HCT116 (cell line): ENCODE measurements at regions not wholly inside any gene's neighbourhood (a gene's known extent, or its start where the extent isn't known, plus 50 kb on each side); places are given as distances from the start of the nearest gene placed in this dataset.
"Not testable (repeated sequence)": the region's sequence is repeated elsewhere in the genome, so short reads cannot be mapped to it uniquely, and the experiment has no call there.

Experiments
- ATAC-seq: fragments of 200-7000 bp; cut with Tn5 transposase; 2 replicates; pipeline ENCODE4 v1.9.1; 2020; ENCODE audit warnings: mild to moderate bottlenecking, moderate library complexity
- BruUV-seq: library from RNA; stranded (reverse); fragments of 400-500 nt; replicated peaks from 2 replicates; lab custom pipeline; 2021; lab: Mats Ljungman, UMichigan
- CTCF ChIA-PET: fragments of 300-600 bp; sonication (Branson Sonifier 250); formaldehyde crosslinking; loops from one replicate; lab custom pipeline; 2021; ENCODE audit warnings: antibody characterized with exemption; lab: Charles Lee
- POLR2A ChIA-PET: fragments of 300-600, 350-600 bp; sonication (Branson Sonifier 250); formaldehyde crosslinking; loops from one replicate; lab custom pipeline; 2021; ENCODE audit warnings: antibody characterized with exemption; lab: Charles Lee
- RAD21 ChIA-PET, 2 experiments: fragments of 300-600 bp; sonication (Branson Sonifier 250); formaldehyde crosslinking; loops; one replicate each; lab custom pipeline; 2023; ENCODE audit warnings: low total read pairs in 2 of 2; ENCODE audit not compliant: uncharacterized antibody in 2 of 2, unreplicated experiment in 2 of 2, low non-redundant PET in 1 of 2; lab: Charles Lee
- DNase-seq: peaks from one replicate; pipeline ENCODE4 v3.0.0-alpha.2; 2010; ENCODE audit warnings: low read depth, low spot score
- H2AFZ ChIP-seq: fragments of 200-600 bp; shearing (Covaris generic), sonication (generic); 2 replicates; pipeline ENCODE4 v1.6.1; 2017; ENCODE audit warnings: low read depth, mixed run types, mixed read lengths, antibody characterized with exemption, low read length; ENCODE audit not compliant: poor library complexity, severe bottlenecking
- H3K27ac ChIP-seq: 2 replicates; pipeline ENCODE4 v1.5.1; 2012; ENCODE audit warnings: low read depth, low read length
- H3K27me3 ChIP-seq: fragments of 200-600 bp; sonication (generic); 2 replicates; pipeline ENCODE4 v1.6.1; 2016; ENCODE audit warnings: mixed run types, low read length, mixed read lengths; ENCODE audit not compliant: insufficient read depth
- H3K36me3 ChIP-seq, 2 experiments: fragments of 200-500 bp in 1 of 2; fragments of 200-600 bp in 1 of 2; sonication (Bioruptor generic) in 1 of 2; sonication (generic) in 1 of 2; 2 replicates each; pipeline versions ENCODE4 v1.5.1 to v1.6.1; 2014 to 2016; ENCODE audit warnings: low read length in 2 of 2, inconsistent platforms in 1 of 2, mixed read lengths in 1 of 2, mixed run types in 1 of 2; ENCODE audit not compliant: insufficient read depth in 2 of 2, control insufficient read depth in 1 of 2
- H3K4me1 ChIP-seq, 2 experiments: fragments of 200-600 bp in 1 of 2; sonication (generic) in 1 of 2; 2 replicates each; pipeline versions ENCODE4 v1.5.1 to v1.6.1; 2012 to 2017; ENCODE audit warnings: low read length in 2 of 2, inconsistent platforms in 1 of 2, mild to moderate bottlenecking in 1 of 2, mixed read lengths in 1 of 2, mixed run types in 1 of 2, moderate library complexity in 1 of 2; ENCODE audit not compliant: insufficient read depth in 2 of 2, control insufficient read depth in 1 of 2
- H3K4me2 ChIP-seq: fragments of 200-600 bp; sonication (generic); 2 replicates; pipeline ENCODE4 v1.6.1; 2017; ENCODE audit warnings: mixed run types, low read length, mixed read lengths
- H3K4me3 ChIP-seq, 2 experiments: fragments of 200-600 bp in 1 of 2; sonication (generic) in 1 of 2; replicated peaks in 1 of 2; 2 replicates each; pipeline ENCODE4 v1.5.1; 2011 to 2016; ENCODE audit warnings: low read length in 2 of 2, control low read depth in 1 of 2, low read depth in 1 of 2, mild to moderate bottlenecking in 1 of 2, mixed read lengths in 1 of 2, mixed run types in 1 of 2
- H3K79me2 ChIP-seq: fragments of 200-600 bp; sonication (generic); 2 replicates; pipeline ENCODE4 v1.6.1; 2017; ENCODE audit warnings: mild to moderate bottlenecking, mixed run types, low read length, moderate library complexity, mixed read lengths; ENCODE audit not compliant: insufficient read depth
- H3K9ac ChIP-seq: fragments of 200-600 bp; sonication (generic); 2 replicates; pipeline ENCODE4 v1.6.1; 2016; ENCODE audit warnings: low read length, mixed read lengths
- H3K9me2 ChIP-seq: fragments of 200-600 bp; sonication (generic), shearing (Covaris generic); 2 replicates; pipeline ENCODE4 v1.6.1; 2017; ENCODE audit warnings: mixed run types, mild to moderate bottlenecking, moderate library complexity; ENCODE audit not compliant: insufficient read depth
- H3K9me3 ChIP-seq, 2 experiments: fragments of 200-500 bp in 1 of 2; fragments of 200-600 bp in 1 of 2; sonication (Bioruptor generic) in 1 of 2; sonication (generic) in 1 of 2; 2 replicates each; pipeline ENCODE4 v1.6.1; 2014 to 2017; ENCODE audit warnings: low read length in 2 of 2, mixed read lengths in 2 of 2, inconsistent platforms in 1 of 2, low read depth in 1 of 2, mild to moderate bottlenecking in 1 of 2, mixed run types in 1 of 2, moderate library complexity in 1 of 2; ENCODE audit not compliant: control insufficient read depth in 1 of 2, insufficient read depth in 1 of 2
- H4K20me1 ChIP-seq: fragments of 200-600 bp; sonication (generic), shearing (Covaris generic); 2 replicates; pipeline ENCODE4 v1.6.1; 2017; ENCODE audit warnings: mixed run types, mild to moderate bottlenecking, moderate library complexity; ENCODE audit not compliant: insufficient read depth
- CEBPB ChIP-seq: IDR thresholded peaks from 2 replicates; pipeline ENCODE4 v1.6.1; 2012; ENCODE audit warnings: low read depth
- EGR1 ChIP-seq: IDR thresholded peaks from 2 replicates; pipeline ENCODE4 v1.6.1; 2012; ENCODE audit warnings: low read depth
- ELF1 ChIP-seq: IDR thresholded peaks from 2 replicates; pipeline ENCODE4 v1.6.1; 2012; ENCODE audit warnings: low read depth, borderline replicate concordance
- EZH2 ChIP-seq: fragments of 200-600 bp; sonication (generic); IDR thresholded peaks from 2 replicates; pipeline ENCODE4 v1.6.1; 2017; ENCODE audit warnings: antibody characterized with exemption, mixed run types
- FOSL1 ChIP-seq: IDR thresholded peaks from 2 replicates; pipeline ENCODE4 v1.6.1; 2012; ENCODE audit warnings: low read depth
- POLR2A ChIP-seq: IDR thresholded peaks from 2 replicates; pipeline ENCODE4 v1.7.0; 2011; ENCODE audit warnings: borderline replicate concordance; ENCODE audit not compliant: insufficient read depth, insufficient read length; ENCODE audit errors: extremely low read depth
- SRF ChIP-seq: IDR thresholded peaks from 2 replicates; pipeline ENCODE4 v1.6.1; 2012; ENCODE audit warnings: low read depth
- YY1 ChIP-seq: IDR thresholded peaks from 2 replicates; pipeline ENCODE4 v1.6.1; 2011; ENCODE audit warnings: low read length, low read depth, moderate library complexity, mild to moderate bottlenecking; ENCODE audit not compliant: insufficient replicate concordance; ENCODE audit errors: extremely low read depth
- ZNF274 ChIP-seq: fragments of 200-500 bp; sonication (Bioruptor generic); IDR thresholded peaks from 2 replicates; pipeline ENCODE4 v1.6.1; 2014; ENCODE audit warnings: mild to moderate bottlenecking, low read depth, low read length, inconsistent platforms
- intact Hi-C: fragments of 100-400 bp; cut with micrococcal nuclease; formaldehyde crosslinking; loops from 2 replicates; pipeline ENCODE4 v1.10.0; 2022
- TF ChIP-seq, protein P1 (sequence below): IDR thresholded peaks from 2 replicates; pipeline ENCODE4 v1.6.1; 2012; ENCODE audit warnings: low read depth
- TF ChIP-seq, protein P2 (sequence below): IDR thresholded peaks from 2 replicates; pipeline ENCODE4 v1.6.1; 2011; ENCODE audit warnings: mild to moderate bottlenecking, low read length, moderate library complexity; ENCODE audit not compliant: insufficient replicate concordance; ENCODE audit errors: extremely low read depth

DNA sequence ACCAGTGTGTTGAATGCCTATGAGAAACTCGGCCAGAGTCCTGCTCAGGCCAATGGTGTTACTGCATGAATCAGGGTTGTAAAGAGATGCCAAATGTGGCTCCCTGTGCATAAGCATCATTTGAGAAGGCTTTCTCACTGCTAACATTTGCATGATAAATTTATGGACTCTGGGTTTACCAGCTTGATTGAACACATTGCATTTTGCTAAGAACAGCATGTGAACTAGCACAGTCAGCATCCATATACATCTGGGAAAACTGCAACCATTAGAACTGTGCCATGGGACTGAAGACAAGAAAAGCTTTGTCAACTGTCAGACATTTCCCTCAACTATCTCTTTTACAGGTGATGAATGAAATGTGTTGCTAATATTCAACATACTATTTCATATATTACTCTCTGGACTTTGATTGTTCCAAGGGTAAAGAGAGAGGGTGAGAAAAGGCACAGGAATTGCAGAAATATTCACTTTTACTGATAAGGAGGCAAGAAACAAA lies 1427.4 kb upstream of the ADGRL3 start:
- intact Hi-C loops: no loop called here
- Histone ChIP-seq H3K4me2 (no peak overlapping the region), H2AFZ (no peak overlapping the region), H3K9me2 (no peaks in the 10 kb centered on the region), H3K9ac (no peak overlapping the region), H3K36me3 (no peaks in the 10 kb centered on the region), H3K79me2 (no peaks in the 10 kb centered on the region), H4K20me1 (no peaks in the 10 kb centered on the region), H3K27ac (no peak overlapping the region), H3K9me3 (peaks cover 0 to 27% of the 10 kb centered on the region in 2 experiments; a peak in 2 of 4 replicates), H3K4me3 (no peak overlapping the region), H3K27me3 (no peaks in the 10 kb centered on the region), H3K4me1 (no peaks in the 10 kb centered on the region)
- ChIA-PET POLR2A (no interaction called here), CTCF (no interaction called here), RAD21 (no interaction called here)
- TF ChIP-seq, protein P1, sequence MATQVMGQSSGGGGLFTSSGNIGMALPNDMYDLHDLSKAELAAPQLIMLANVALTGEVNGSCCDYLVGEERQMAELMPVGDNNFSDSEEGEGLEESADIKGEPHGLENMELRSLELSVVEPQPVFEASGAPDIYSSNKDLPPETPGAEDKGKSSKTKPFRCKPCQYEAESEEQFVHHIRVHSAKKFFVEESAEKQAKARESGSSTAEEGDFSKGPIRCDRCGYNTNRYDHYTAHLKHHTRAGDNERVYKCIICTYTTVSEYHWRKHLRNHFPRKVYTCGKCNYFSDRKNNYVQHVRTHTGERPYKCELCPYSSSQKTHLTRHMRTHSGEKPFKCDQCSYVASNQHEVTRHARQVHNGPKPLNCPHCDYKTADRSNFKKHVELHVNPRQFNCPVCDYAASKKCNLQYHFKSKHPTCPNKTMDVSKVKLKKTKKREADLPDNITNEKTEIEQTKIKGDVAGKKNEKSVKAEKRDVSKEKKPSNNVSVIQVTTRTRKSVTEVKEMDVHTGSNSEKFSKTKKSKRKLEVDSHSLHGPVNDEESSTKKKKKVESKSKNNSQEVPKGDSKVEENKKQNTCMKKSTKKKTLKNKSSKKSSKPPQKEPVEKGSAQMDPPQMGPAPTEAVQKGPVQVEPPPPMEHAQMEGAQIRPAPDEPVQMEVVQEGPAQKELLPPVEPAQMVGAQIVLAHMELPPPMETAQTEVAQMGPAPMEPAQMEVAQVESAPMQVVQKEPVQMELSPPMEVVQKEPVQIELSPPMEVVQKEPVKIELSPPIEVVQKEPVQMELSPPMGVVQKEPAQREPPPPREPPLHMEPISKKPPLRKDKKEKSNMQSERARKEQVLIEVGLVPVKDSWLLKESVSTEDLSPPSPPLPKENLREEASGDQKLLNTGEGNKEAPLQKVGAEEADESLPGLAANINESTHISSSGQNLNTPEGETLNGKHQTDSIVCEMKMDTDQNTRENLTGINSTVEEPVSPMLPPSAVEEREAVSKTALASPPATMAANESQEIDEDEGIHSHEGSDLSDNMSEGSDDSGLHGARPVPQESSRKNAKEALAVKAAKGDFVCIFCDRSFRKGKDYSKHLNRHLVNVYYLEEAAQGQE: no peak
- no peak for TF ChIP-seq FOSL1
- no peak for TF ChIP-seq SRF
- TF ChIP-seq EZH2: no peak
- TF ChIP-seq CEBPB: no peak
- TF ChIP-seq EGR1: no peak
- TF ChIP-seq YY1: no peak
- TF ChIP-seq, protein P2, sequence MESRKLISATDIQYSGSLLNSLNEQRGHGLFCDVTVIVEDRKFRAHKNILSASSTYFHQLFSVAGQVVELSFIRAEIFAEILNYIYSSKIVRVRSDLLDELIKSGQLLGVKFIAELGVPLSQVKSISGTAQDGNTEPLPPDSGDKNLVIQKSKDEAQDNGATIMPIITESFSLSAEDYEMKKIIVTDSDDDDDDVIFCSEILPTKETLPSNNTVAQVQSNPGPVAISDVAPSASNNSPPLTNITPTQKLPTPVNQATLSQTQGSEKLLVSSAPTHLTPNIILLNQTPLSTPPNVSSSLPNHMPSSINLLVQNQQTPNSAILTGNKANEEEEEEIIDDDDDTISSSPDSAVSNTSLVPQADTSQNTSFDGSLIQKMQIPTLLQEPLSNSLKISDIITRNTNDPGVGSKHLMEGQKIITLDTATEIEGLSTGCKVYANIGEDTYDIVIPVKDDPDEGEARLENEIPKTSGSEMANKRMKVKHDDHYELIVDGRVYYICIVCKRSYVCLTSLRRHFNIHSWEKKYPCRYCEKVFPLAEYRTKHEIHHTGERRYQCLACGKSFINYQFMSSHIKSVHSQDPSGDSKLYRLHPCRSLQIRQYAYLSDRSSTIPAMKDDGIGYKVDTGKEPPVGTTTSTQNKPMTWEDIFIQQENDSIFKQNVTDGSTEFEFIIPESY: no peak
- TF ChIP-seq ELF1: no peak
- no peak for TF ChIP-seq ZNF274
- TF ChIP-seq POLR2A: no peak
- ATAC-seq (no peak), DNase-seq (no peak)
- no TSS peak for BruUV-seq

DNA sequence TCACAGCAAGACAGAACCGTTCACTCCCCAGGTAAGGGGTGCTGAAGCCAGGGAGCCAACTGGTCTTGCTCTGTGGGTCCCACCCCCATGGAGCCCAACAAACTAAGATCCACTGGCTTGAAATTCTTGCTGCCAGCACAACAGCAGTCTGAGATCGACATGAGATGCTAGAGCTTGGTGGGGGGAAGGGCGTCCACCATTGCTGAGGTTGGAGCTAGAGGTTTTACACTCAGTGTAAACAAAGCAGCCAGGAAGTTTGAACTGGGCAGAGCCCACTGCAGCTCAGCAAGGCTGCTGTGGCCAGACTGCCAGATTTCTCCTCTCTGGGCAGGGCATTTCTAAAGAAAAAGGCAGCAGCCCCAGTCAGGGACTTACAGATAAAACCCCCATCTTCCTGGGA lies 1419.9 kb upstream of the ADGRL3 start:
- H3K9me2 ChIP-seq, POLR2A ChIA-PET, DNase-seq, RAD21 ChIA-PET, H3K27ac ChIP-seq, intact Hi-C loops, H4K20me1 ChIP-seq, H3K4me1 ChIP-seq, H3K36me3 ChIP-seq, H3K4me2 ChIP-seq, H3K79me2 ChIP-seq, H3K9ac ChIP-seq, H3K4me3 ChIP-seq, H3K27me3 ChIP-seq, CTCF ChIA-PET, ATAC-seq, BruUV-seq, H2AFZ ChIP-seq: not testable (repeated sequence)
- H3K9me3 ChIP-seq: peaks cover 3 to 22% of the 10 kb centered on the region in 2 experiments; a peak in 2 of 4 replicates
